ENCODE measurements at regions not wholly inside any gene's neighbourhood (a gene's known extent, or its start where the extent isn't known, plus 50 kb on each side); places are given as distances from the start of the nearest gene placed in this dataset.

DNA sequence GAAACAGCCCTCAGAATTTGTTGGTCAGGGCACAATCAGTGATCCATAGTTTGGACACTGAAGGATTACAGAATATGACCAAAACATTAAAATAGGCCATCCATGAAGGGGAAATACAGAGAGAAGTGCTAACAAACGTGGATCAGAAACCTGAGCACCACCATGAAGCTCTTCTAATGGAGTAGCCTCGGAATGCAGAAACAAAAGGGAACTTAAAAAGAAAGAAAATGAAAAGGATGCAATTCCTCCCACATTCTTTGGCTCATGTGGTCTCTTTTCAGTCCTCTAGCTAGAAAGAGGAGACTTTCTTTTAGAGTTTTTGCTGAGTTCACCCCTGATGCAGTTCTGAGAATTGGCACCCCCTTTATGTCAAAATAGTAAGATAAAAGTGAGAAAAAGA, 989.8 kb upstream of the B3GALT2 start:
- H3K4me3 ChIP-seq (replicated peaks in 1 of 2; ENCODE audit: low read depth in 1 of 2, low read length in 2 of 2), result no peak overlapping the region
- CTCF ChIA-PET, result no interaction called here
- no peak overlapping the region for H3K9ac ChIP-seq (ENCODE audit: low read length)
- no peak overlapping the region for H3K4me2 ChIP-seq (ENCODE audit: low read length)
- H4K20me1 ChIP-seq (ENCODE audit: insufficient read depth), result no peaks in the 10 kb centered on the region
- POLR2A ChIA-PET, result no interaction called here
- H3K27me3 ChIP-seq (ENCODE audit: insufficient read depth, low read length), result no peaks in the 10 kb centered on the region
- H2AFZ ChIP-seq (ENCODE audit: low read depth, low read length, poor library complexity, severe bottlenecking), result no peak overlapping the region
- DNase-seq (ENCODE audit: low read depth, low spot score) (no peak), ATAC-seq (no peak)
- RAD21 ChIA-PET (ENCODE audit: low non-redundant PET in 1 of 2, low total read pairs in 2 of 2, uncharacterized antibody in 2 of 2, unreplicated experiment in 2 of 2), result no interaction called here
- H3K9me3 ChIP-seq (ENCODE audit: control insufficient read depth in 1 of 2, insufficient read depth in 1 of 2, low read depth in 1 of 2, low read length in 2 of 2), result no peaks in the 10 kb centered on the region
- no peaks in the 10 kb centered on the region for H3K4me1 ChIP-seq (ENCODE audit: control insufficient read depth in 1 of 2, insufficient read depth in 2 of 2, low read length in 2 of 2)
- H3K27ac ChIP-seq (ENCODE audit: low read depth, low read length), result no peak overlapping the region
- no peaks in the 10 kb centered on the region for H3K79me2 ChIP-seq (ENCODE audit: insufficient read depth, low read length)
- H3K36me3 ChIP-seq (ENCODE audit: control insufficient read depth in 1 of 2, insufficient read depth in 2 of 2, low read length in 2 of 2), result no peaks in the 10 kb centered on the region
- BruUV-seq (replicated peaks), result no TSS peak
- intact Hi-C loops (cut with micrococcal nuclease), result no loop called here
- H3K9me2 ChIP-seq (ENCODE audit: insufficient read depth), result no peaks in the 10 kb centered on the region
- TF ChIP-seq EZH2 (IDR thresholded peaks at IDR 0.05), result no peak
- no peak for TF ChIP-seq POLR2A (IDR thresholded peaks at IDR 0.05; ENCODE audit: borderline replicate concordance, extremely low read depth, insufficient read depth, insufficient read length)
- no peak for TF ChIP-seq RAD21 (IDR thresholded peaks at IDR 0.05; ENCODE audit: low read depth)
- TF ChIP-seq ZFX (IDR thresholded peaks at IDR 0.05), result no peak
- TF ChIP-seq SP1 (IDR thresholded peaks at IDR 0.05; ENCODE audit: low read depth), result no peak
- TF ChIP-seq JUND (IDR thresholded peaks at IDR 0.05), result no peak
- TF ChIP-seq, protein P1, sequence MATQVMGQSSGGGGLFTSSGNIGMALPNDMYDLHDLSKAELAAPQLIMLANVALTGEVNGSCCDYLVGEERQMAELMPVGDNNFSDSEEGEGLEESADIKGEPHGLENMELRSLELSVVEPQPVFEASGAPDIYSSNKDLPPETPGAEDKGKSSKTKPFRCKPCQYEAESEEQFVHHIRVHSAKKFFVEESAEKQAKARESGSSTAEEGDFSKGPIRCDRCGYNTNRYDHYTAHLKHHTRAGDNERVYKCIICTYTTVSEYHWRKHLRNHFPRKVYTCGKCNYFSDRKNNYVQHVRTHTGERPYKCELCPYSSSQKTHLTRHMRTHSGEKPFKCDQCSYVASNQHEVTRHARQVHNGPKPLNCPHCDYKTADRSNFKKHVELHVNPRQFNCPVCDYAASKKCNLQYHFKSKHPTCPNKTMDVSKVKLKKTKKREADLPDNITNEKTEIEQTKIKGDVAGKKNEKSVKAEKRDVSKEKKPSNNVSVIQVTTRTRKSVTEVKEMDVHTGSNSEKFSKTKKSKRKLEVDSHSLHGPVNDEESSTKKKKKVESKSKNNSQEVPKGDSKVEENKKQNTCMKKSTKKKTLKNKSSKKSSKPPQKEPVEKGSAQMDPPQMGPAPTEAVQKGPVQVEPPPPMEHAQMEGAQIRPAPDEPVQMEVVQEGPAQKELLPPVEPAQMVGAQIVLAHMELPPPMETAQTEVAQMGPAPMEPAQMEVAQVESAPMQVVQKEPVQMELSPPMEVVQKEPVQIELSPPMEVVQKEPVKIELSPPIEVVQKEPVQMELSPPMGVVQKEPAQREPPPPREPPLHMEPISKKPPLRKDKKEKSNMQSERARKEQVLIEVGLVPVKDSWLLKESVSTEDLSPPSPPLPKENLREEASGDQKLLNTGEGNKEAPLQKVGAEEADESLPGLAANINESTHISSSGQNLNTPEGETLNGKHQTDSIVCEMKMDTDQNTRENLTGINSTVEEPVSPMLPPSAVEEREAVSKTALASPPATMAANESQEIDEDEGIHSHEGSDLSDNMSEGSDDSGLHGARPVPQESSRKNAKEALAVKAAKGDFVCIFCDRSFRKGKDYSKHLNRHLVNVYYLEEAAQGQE (IDR thresholded peaks at IDR 0.05; ENCODE audit: low read depth), result no peak
- TF ChIP-seq POLR2AphosphoS5 (IDR thresholded peaks at IDR 0.05; ENCODE audit: low read depth, low read length), result no peak
- no peak for TF ChIP-seq ELF1 (IDR thresholded peaks at IDR 0.05; ENCODE audit: borderline replicate concordance, low read depth)
- TF ChIP-seq, protein P2, sequence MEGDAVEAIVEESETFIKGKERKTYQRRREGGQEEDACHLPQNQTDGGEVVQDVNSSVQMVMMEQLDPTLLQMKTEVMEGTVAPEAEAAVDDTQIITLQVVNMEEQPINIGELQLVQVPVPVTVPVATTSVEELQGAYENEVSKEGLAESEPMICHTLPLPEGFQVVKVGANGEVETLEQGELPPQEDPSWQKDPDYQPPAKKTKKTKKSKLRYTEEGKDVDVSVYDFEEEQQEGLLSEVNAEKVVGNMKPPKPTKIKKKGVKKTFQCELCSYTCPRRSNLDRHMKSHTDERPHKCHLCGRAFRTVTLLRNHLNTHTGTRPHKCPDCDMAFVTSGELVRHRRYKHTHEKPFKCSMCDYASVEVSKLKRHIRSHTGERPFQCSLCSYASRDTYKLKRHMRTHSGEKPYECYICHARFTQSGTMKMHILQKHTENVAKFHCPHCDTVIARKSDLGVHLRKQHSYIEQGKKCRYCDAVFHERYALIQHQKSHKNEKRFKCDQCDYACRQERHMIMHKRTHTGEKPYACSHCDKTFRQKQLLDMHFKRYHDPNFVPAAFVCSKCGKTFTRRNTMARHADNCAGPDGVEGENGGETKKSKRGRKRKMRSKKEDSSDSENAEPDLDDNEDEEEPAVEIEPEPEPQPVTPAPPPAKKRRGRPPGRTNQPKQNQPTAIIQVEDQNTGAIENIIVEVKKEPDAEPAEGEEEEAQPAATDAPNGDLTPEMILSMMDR (IDR thresholded peaks at IDR 0.05 in 2 of 3, conservative IDR thresholded peaks at IDR 0.05 in 1 of 3; ENCODE audit: borderline replicate concordance in 1 of 3, insufficient read depth in 1 of 3, low read depth in 2 of 3, low read length in 2 of 3), result no peak
- no peak for TF ChIP-seq SIN3A (IDR thresholded peaks at IDR 0.05; ENCODE audit: low read depth)
- no peak for TF ChIP-seq SRF (IDR thresholded peaks at IDR 0.05; ENCODE audit: low read depth)
- TF ChIP-seq, protein P3, sequence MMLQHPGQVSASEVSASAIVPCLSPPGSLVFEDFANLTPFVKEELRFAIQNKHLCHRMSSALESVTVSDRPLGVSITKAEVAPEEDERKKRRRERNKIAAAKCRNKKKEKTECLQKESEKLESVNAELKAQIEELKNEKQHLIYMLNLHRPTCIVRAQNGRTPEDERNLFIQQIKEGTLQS (IDR thresholded peaks at IDR 0.05), result no peak
- TF ChIP-seq EZH2phosphoT487 (IDR thresholded peaks at IDR 0.05; ENCODE audit: borderline replicate concordance), result no peak
- TF ChIP-seq CEBPB (IDR thresholded peaks at IDR 0.05; ENCODE audit: low read depth), result no peak
- no peak for TF ChIP-seq TCF7L2 (IDR thresholded peaks at IDR 0.05; ENCODE audit: borderline replicate concordance, extremely low read depth, insufficient read depth, insufficient read length)
- TF ChIP-seq, protein P4, sequence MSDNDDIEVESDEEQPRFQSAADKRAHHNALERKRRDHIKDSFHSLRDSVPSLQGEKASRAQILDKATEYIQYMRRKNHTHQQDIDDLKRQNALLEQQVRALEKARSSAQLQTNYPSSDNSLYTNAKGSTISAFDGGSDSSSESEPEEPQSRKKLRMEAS (IDR thresholded peaks at IDR 0.05), result no peak
- TF ChIP-seq FOSL1 (IDR thresholded peaks at IDR 0.05; ENCODE audit: low read depth), result no peak
- TF ChIP-seq CBX3 (IDR thresholded peaks at IDR 0.05; ENCODE audit: low read depth), result no peak

Measured in HCT116 (cell line).